WTC11 (cell line): ENCODE measurements at regions not wholly inside any gene's neighbourhood (a gene's known extent, or its start where the extent isn't known, plus 50 kb on each side); places are given as distances from the start of the nearest gene placed in this dataset.

Experiments
- ATAC-seq: fragments of 200-7000 bp; cut with Tn5 transposase; 2 replicates; pipeline ENCODE4 v1.10.0; 2021; ENCODE audit warnings: mild to moderate bottlenecking, moderate library complexity
- CTCF ChIA-PET: fragments of 300-600 bp; sonication (Branson Sonifier 250); formaldehyde crosslinking; loops from one replicate; lab custom pipeline; 2021; ENCODE audit warnings: antibody characterized with exemption; lab: Charles Lee
- POLR2A ChIA-PET: fragments of 350-600 bp; sonication (Branson Sonifier 250); formaldehyde crosslinking; loops from one replicate; lab custom pipeline; 2021; ENCODE audit warnings: antibody characterized with exemption; lab: Charles Lee
- DNase-seq: peaks from one replicate; pipeline ENCODE4 v3.0.0; 2021; ENCODE audit warnings: low spot score
- H3K27ac Mint-ChIP-seq: 2 replicates; pipeline ENCODE4 v1.8.0; 2021; ENCODE audit warnings: mixed read lengths
- H3K27me3 Mint-ChIP-seq: 2 replicates; pipeline ENCODE4 v1.8.0; 2021; ENCODE audit warnings: low read depth, mild to moderate bottlenecking, moderate library complexity, mixed read lengths
- H3K36me3 Mint-ChIP-seq: 2 replicates; pipeline ENCODE4 v1.8.0; 2021; ENCODE audit warnings: mixed read lengths
- H3K4me1 Mint-ChIP-seq: 2 replicates; pipeline ENCODE4 v1.8.0; 2022; ENCODE audit warnings: mixed read lengths
- H3K4me3 Mint-ChIP-seq: 2 replicates; pipeline ENCODE4 v1.8.0; 2021; ENCODE audit warnings: mild to moderate bottlenecking, moderate library complexity, mixed read lengths
- H3K9me3 Mint-ChIP-seq: 2 replicates; pipeline ENCODE4 v1.8.0; 2021; ENCODE audit warnings: mixed read lengths
- CBFB ChIP-seq: sonication (generic); formaldehyde crosslinking; IDR thresholded peaks from 2 replicates; pipeline ENCODE4 v1.8.1; 2022; ENCODE audit warnings: mild to moderate bottlenecking, low read depth, missing genetic modification reagents
- ERG ChIP-seq: fragments of 250-450 bp; sonication (Bioruptor Pico); IDR thresholded peaks from 2 replicates; pipeline ENCODE4 v1.8.0; 2021; ENCODE audit warnings: mild to moderate bottlenecking
- JAZF1 ChIP-seq: fragments of 250-450 bp; sonication (Bioruptor Pico); IDR thresholded peaks from 2 replicates; pipeline ENCODE4 v1.9.0; 2021; ENCODE audit warnings: moderate library complexity, mild to moderate bottlenecking, inconsistent platforms
- MYBL2 ChIP-seq: sonication (generic); formaldehyde crosslinking; IDR thresholded peaks from 2 replicates; pipeline ENCODE4 v1.8.1; 2023; ENCODE audit warnings: mild to moderate bottlenecking, moderate library complexity, missing genetic modification reagents
- RELA ChIP-seq: sonication (generic); formaldehyde crosslinking; IDR thresholded peaks from 2 replicates; pipeline ENCODE4 v1.8.1; 2022; ENCODE audit warnings: missing genetic modification reagents, mild to moderate bottlenecking, borderline replicate concordance
- SOX15 ChIP-seq: fragments of 250-450 bp; sonication (Bioruptor Pico); IDR thresholded peaks from 2 replicates; pipeline ENCODE4 v1.9.0; 2021; ENCODE audit warnings: mild to moderate bottlenecking
- TCF7 ChIP-seq: sonication (generic); formaldehyde crosslinking; IDR thresholded peaks from 2 replicates; pipeline ENCODE4 v1.8.0; 2022; ENCODE audit warnings: mild to moderate bottlenecking, low read depth, missing genetic modification reagents, moderate library complexity
- TEAD4 ChIP-seq: sonication (generic); formaldehyde crosslinking; IDR thresholded peaks from 2 replicates; pipeline ENCODE4 v1.8.0; 2022; ENCODE audit warnings: mild to moderate bottlenecking, missing genetic modification reagents
- TP53 ChIP-seq: sonication (generic); formaldehyde crosslinking; IDR thresholded peaks from 2 replicates; pipeline ENCODE4 v1.8.1; 2023; ENCODE audit warnings: mild to moderate bottlenecking, missing genetic modification reagents
- ZNF232 ChIP-seq: sonication (generic); formaldehyde crosslinking; IDR thresholded peaks from 2 replicates; pipeline ENCODE4 v1.8.0; 2022; ENCODE audit warnings: mild to moderate bottlenecking, missing genetic modification reagents
- TF ChIP-seq, protein P1 (sequence below): fragments of 250-450 bp; sonication (Bioruptor Pico); IDR thresholded peaks from 2 replicates; pipeline ENCODE4 v1.9.0; 2021; ENCODE audit warnings: moderate library complexity, mild to moderate bottlenecking, inconsistent platforms, borderline replicate concordance
- TF ChIP-seq, protein P2 (sequence below): fragments of 200-600 bp; IDR thresholded peaks from 2 replicates; pipeline ENCODE4 v1.8.0; 2022; ENCODE audit warnings: antibody characterized with exemption
- TF ChIP-seq, protein P3 (sequence below): sonication (generic); formaldehyde crosslinking; IDR thresholded peaks from 2 replicates; pipeline ENCODE4 v1.8.0; 2022; ENCODE audit warnings: mild to moderate bottlenecking, missing genetic modification reagents
- TF ChIP-seq, protein P4 (sequence below): sonication (generic); formaldehyde crosslinking; conservative IDR thresholded peaks from 2 replicates; pipeline ENCODE4 v1.8.1; 2022; ENCODE audit warnings: mild to moderate bottlenecking, missing genetic modification reagents
- TF ChIP-seq, protein P5 (sequence below): sonication (generic); formaldehyde crosslinking; IDR thresholded peaks from 2 replicates; pipeline ENCODE4 v1.8.0; 2022; ENCODE audit warnings: mild to moderate bottlenecking, missing genetic modification reagents
- TF ChIP-seq, protein P6 (sequence below): sonication (generic); formaldehyde crosslinking; IDR thresholded peaks from 2 replicates; pipeline ENCODE4 v1.8.0; 2023; ENCODE audit warnings: missing genetic modification reagents, mild to moderate bottlenecking, borderline replicate concordance

GRCh38 chr2:120509213-120509815, 163.4 kb downstream of the INHBB start (continued):
- TF ChIP-seq, protein P1, sequence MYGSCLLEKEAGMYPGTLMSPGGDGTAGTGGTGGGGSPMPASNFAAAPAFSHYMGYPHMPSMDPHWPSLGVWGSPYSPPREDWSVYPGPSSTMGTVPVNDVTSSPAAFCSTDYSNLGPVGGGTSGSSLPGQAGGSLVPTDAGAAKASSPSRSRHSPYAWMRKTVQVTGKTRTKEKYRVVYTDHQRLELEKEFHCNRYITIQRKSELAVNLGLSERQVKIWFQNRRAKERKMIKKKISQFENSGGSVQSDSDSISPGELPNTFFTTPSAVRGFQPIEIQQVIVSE (CRISPR knock-in tag) = no peak
- TF ChIP-seq CBFB (CRISPR knock-in tag) = no peak

DNA sequence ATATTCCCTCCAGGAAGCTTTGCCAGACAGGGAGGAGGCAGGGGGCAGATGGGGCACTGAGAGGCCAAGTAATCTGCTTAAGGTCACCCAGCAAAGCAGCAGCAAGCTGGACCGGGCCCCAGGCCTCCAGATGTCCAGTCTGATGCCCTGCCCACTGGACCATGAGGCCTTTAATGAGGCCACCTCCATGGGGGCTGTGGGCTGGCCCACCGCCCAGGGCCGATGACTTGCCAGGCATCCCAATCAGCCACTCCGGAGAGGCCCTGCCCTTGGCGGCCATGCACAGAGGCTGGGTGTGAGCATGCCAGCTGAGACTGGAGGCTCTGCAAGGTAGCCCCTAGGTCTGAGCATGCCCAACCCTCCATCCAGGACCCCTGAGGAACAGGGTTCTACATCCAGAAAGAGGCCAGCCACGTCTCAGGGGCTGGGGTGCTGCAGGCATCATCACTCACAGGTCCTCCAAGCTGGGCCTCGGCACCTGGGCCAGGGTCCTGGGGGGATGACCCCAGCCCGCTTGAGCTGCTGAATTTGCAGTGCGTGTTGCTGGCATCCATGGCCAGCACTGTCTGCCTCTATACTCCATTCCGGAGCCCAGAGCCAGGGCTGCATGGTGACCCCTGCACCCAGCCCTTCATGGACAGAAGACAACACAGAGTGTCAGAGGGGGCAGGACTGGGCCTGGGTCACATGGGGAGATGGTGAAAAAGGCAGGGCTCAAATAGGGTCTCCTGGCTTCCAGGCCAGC, 164.2 kb downstream of the INHBB start:
- ATAC-seq = no peak
- no peaks in the 10 kb centered on the region for H3K9me3 Mint-ChIP-seq
- TF ChIP-seq, protein P2, sequence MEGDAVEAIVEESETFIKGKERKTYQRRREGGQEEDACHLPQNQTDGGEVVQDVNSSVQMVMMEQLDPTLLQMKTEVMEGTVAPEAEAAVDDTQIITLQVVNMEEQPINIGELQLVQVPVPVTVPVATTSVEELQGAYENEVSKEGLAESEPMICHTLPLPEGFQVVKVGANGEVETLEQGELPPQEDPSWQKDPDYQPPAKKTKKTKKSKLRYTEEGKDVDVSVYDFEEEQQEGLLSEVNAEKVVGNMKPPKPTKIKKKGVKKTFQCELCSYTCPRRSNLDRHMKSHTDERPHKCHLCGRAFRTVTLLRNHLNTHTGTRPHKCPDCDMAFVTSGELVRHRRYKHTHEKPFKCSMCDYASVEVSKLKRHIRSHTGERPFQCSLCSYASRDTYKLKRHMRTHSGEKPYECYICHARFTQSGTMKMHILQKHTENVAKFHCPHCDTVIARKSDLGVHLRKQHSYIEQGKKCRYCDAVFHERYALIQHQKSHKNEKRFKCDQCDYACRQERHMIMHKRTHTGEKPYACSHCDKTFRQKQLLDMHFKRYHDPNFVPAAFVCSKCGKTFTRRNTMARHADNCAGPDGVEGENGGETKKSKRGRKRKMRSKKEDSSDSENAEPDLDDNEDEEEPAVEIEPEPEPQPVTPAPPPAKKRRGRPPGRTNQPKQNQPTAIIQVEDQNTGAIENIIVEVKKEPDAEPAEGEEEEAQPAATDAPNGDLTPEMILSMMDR = no peak
- TF ChIP-seq SOX15 (CRISPR knock-in tag) (no peak), TCF7 (no peak), TEAD4 (CRISPR knock-in tag) (no peak), RELA (CRISPR knock-in tag) (no peak), ZNF232 (CRISPR knock-in tag) (no peak), JAZF1 (CRISPR knock-in tag) (no peak), ERG (CRISPR knock-in tag) (no peak), TP53 (no peak), MYBL2 (CRISPR knock-in tag) (no peak)
- TF ChIP-seq, protein P3, sequence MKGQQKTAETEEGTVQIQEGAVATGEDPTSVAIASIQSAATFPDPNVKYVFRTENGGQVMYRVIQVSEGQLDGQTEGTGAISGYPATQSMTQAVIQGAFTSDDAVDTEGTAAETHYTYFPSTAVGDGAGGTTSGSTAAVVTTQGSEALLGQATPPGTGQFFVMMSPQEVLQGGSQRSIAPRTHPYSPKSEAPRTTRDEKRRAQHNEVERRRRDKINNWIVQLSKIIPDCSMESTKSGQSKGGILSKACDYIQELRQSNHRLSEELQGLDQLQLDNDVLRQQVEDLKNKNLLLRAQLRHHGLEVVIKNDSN (CRISPR knock-in tag) = no peak
- TF ChIP-seq, protein P4, sequence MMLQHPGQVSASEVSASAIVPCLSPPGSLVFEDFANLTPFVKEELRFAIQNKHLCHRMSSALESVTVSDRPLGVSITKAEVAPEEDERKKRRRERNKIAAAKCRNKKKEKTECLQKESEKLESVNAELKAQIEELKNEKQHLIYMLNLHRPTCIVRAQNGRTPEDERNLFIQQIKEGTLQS (CRISPR knock-in tag) = no peak
- TF ChIP-seq, protein P5, sequence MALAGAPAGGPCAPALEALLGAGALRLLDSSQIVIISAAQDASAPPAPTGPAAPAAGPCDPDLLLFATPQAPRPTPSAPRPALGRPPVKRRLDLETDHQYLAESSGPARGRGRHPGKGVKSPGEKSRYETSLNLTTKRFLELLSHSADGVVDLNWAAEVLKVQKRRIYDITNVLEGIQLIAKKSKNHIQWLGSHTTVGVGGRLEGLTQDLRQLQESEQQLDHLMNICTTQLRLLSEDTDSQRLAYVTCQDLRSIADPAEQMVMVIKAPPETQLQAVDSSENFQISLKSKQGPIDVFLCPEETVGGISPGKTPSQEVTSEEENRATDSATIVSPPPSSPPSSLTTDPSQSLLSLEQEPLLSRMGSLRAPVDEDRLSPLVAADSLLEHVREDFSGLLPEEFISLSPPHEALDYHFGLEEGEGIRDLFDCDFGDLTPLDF (CRISPR knock-in tag) = no peak
- TF ChIP-seq, protein P6, sequence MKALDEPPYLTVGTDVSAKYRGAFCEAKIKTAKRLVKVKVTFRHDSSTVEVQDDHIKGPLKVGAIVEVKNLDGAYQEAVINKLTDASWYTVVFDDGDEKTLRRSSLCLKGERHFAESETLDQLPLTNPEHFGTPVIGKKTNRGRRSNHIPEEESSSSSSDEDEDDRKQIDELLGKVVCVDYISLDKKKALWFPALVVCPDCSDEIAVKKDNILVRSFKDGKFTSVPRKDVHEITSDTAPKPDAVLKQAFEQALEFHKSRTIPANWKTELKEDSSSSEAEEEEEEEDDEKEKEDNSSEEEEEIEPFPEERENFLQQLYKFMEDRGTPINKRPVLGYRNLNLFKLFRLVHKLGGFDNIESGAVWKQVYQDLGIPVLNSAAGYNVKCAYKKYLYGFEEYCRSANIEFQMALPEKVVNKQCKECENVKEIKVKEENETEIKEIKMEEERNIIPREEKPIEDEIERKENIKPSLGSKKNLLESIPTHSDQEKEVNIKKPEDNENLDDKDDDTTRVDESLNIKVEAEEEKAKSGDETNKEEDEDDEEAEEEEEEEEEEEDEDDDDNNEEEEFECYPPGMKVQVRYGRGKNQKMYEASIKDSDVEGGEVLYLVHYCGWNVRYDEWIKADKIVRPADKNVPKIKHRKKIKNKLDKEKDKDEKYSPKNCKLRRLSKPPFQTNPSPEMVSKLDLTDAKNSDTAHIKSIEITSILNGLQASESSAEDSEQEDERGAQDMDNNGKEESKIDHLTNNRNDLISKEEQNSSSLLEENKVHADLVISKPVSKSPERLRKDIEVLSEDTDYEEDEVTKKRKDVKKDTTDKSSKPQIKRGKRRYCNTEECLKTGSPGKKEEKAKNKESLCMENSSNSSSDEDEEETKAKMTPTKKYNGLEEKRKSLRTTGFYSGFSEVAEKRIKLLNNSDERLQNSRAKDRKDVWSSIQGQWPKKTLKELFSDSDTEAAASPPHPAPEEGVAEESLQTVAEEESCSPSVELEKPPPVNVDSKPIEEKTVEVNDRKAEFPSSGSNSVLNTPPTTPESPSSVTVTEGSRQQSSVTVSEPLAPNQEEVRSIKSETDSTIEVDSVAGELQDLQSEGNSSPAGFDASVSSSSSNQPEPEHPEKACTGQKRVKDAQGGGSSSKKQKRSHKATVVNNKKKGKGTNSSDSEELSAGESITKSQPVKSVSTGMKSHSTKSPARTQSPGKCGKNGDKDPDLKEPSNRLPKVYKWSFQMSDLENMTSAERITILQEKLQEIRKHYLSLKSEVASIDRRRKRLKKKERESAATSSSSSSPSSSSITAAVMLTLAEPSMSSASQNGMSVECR (CRISPR knock-in tag) = no peak
- no peak overlapping the region for H3K27ac Mint-ChIP-seq
- H3K27me3 Mint-ChIP-seq = peaks cover 12% of the 10 kb centered on the region
- no peak overlapping the region for H3K4me3 Mint-ChIP-seq
- no peaks in the 10 kb centered on the region for H3K36me3 Mint-ChIP-seq
- POLR2A ChIA-PET = no interaction called here
- H3K4me1 Mint-ChIP-seq = peaks cover 4% of the 10 kb centered on the region; the same call in 1 of the 2 replicates
- CTCF ChIA-PET = interaction anchor here (1.0 to 5.4 kb wide), 4 partner anchors 11 to 72 kb away, joined by 3 to 49 read pairs (median 3); no protein-coding TSS in a partner anchor
- no peak for DNase-seq
